ENCODE measurements at regions not wholly inside any gene's neighbourhood (a gene's known extent, or its start where the extent isn't known, plus 50 kb on each side); places are given as distances from the start of the nearest gene placed in this dataset.

- TF ChIP-seq CTCF (conservative IDR thresholded peaks at IDR 0.05 in 1 of 2, IDR thresholded peaks at IDR 0.05 in 1 of 2; ENCODE audit: low read depth in 1 of 2, low read length in 2 of 2) (no peak), EZH2 (IDR thresholded peaks at IDR 0.05; ENCODE audit: low read length, missing control alignments) (no peak)
Measured at GRCh38 chr17:34511931-34512330, 67.5 kb upstream of the TMEM132E start.

Measured in fibroblast of lung (primary cell).